NCI-H1694 treated with DMSO at 0.1 percent for 48 hours (cell line): ENCODE measurements at regions not wholly inside any gene's neighbourhood (a gene's known extent, or its start where the extent isn't known, plus 50 kb on each side); places are given as distances from the start of the nearest gene placed in this dataset.
A peak's percentile ranks its signal among the peaks of the same experiment; 100 is the strongest.

Experiments used
- DNase-seq: peaks from one replicate; lab custom pipeline; 2025; lab: John Stamatoyannopoulos, UW

DNA sequence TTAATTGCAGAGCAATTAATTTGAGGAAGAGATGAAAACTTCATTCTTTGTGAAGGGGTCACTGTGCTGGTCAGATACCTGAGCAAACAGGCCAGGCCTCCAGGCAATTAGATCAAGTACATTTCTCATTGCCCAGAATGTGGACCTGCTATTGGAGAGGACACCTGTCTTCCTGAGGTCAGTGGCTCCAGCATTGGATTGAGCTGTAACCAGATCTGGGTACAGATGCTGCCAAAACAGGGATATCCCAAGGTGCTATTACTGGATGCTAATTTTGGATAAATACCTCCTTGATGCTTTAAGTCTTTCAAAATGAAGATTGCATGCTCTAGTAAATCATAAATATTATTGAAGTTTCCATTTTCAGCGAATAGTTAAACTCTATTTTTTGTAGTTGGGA is 131.5 kb downstream of the FAM161A start:
- no peak for DNase-seq

DNA sequence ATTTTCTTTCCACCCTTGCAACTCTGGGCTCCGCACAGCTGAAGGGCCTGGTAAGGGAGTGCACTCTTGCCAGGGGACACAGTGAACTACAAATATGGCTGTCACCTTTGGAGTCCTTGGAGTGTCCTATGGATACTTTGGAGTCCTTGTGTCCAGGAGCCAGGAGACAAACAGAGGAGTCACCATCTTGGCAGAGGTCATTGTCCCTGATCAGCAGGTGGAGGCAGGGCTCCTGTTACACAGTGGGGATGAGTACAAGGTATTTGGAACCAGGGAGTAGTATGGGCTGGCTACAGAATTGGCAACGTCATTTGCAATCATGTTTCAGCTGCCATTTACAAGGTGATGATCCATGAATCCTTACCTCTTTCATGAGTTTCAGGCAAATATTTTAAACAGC is 132.5 kb downstream of the FAM161A start:
- no peak for DNase-seq

DNA sequence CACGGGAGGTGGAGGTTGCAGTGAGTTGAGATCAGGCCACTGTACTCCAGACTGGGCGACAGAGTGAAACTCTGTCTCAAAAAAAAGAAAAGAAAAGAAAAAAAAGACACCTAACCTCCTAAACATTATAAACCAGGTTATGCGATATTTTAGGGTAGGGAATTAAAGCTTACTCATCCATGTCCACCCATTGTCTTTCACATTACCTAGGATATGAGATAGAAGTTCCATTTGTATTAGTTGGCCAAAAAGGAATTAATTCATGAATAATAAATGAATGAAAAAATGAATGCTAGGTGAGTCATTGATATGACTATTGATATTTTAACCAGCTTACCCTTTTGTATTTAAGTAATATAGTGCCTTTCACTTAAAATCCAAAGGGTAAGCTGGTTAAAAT is 132.9 kb downstream of the FAM161A start:
- no peak for DNase-seq

DNA sequence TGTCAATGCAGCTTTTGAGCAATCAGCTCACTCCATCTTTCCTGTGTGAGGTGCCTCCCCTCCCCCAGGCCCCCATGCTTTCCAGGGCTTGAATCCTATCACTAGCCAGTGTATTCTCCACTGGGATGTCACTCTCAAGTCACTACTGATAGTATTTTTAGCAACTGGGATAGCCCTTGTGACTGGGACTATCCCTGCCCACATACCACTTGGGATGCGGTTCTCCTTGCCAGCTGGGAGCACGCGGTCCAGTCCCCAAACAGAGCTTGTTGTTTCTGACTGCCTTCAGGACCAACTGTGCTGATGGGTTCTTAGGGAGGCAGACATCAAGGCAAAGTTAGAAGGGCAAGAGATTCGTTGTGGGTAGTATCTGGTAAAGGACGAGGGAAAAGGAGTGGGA is 134.9 kb downstream of the FAM161A start:
- no peak for DNase-seq

DNA sequence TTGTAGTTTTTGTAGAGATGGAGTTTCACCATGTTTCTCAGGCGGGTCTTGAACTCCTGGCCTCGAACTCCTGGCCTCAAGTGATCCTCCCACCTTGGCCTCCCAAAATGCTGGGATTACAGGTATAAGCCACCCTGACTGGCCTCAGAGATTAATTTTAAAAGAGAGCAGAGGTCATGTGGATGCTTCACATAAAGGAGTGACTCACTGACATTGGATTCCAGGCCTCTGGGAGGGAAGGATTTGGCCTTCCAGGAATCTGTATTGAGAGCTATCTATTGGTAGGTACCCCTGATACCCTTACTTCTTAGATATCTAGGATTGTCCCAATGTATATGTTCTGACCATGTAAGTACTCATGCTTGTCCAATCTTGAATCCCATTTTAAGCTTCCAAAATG is 138.4 kb downstream of the FAM161A start:
- no peak for DNase-seq

DNA sequence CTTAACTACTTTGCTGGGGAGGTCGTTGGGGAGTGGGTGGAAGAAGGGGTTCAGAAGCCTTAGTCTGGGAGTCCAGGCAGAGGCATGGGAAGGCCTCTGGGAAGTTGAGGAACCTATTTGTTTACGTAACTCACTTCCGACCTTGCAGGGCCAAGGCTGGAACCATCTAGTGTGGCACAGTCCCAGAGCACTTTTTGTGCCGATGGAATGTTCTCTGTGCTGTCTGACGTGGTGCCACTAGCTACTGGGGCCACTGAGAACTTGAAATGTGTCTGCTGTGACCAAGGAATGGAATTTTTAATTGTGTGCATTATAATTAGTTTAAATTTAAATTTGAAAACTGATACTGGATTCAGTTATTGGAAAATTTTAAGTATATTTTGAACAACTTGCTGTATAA is 139.7 kb downstream of the FAM161A start:
- DNase-seq, result no peak

DNA sequence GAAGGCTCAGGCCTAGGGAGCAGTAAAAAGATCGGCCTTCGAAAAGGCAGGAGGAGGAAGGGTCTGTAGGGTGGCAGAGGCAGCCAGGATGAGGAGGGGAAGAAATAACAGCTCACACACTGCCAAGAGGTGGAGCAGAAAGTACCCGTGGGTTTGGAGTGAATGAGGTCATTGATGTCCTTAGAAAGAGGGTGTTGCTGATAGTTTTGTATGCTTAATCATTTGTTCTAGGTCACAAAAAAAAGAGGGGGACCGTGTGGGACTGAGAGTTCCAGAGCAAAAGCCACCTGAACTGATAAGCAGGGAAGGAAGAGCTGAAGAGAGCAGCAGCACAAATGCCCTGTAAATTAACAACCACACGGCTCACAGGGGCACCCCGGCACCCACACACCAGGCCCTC is 140.4 kb downstream of the FAM161A start:
- DNase-seq, result no peak

DNA sequence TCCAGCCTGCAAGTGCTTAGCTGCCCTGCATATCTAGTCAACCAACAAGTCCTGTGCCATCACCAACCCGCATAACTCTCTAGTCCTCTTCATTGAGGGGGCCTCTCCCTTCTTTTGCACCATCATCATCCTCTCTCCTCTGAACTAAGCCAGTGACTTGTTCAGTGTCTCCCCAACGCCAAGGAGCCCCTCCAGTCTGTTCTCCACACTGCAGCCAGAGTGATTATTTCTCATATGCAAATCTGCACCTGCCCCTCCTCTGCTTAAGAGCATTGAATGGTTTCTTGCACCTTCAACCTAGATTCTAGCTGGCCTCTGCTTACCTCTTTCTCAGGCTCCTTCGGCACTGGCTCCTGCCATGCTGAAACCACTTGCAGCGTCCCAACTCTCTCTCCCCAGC is 141.8 kb downstream of the FAM161A start:
- no peak for DNase-seq

DNA sequence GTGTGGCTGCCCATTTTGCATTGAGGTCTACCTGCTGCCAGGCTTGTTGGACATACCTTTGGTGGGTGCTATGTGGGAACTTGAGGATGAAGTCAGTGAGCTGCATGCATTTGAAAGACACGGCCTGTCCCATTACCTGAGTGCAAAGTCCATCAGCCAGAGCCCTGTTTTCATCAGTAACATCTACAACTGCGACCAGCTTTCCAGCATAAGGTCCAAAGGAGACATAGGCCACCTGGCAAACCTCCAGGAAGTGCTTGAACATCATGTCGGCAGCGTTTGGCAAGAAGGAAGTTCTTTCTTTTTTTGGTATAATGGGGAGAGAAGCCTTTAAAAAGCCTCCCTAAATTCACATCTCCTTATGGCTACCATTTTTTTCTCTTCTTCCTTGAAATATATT is 143.1 kb downstream of the FAM161A start:
- no peak for DNase-seq

DNA sequence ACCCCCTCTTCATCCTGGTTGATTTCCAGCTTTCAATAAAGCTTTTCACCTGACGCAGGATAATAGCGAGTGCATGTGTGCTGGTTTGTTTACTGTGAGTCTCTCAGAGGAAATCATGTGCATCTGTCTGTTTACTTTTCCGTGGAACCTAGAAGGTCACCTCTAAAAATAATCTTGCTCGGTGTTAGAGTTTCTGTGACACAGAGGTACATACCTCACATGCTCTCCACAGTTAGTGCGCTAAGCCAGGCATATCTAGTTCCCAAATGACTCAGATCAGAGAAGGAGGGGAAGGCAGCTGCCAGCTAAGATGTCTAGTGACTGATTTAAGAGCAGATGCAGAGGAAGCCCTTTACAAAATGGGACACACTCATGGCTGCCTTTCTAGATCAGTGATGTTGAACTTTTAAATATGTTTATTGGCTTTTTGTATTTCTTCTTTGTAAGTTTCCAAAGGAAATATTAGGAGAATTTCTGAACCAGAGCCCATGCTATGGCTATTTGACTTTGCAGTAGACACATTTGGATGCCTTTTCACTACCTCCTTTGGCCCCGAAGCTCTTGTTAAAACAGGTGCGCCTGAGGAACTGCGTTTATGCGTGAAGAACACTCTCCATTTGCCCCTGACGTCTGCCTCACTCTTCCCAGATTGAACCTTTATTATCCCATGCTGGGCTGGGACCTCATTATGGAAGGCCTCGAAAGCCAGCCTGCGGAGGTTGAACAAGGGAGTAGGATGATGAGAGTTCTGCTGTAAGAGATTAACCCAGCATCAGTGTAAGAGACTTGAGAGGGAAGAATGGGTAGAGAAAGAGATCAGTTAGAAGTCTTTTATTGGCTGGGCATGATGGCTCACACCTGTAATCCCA is 145.6 kb downstream of the FAM161A start:
- peak; percentile 22 for DNase-seq

DNA sequence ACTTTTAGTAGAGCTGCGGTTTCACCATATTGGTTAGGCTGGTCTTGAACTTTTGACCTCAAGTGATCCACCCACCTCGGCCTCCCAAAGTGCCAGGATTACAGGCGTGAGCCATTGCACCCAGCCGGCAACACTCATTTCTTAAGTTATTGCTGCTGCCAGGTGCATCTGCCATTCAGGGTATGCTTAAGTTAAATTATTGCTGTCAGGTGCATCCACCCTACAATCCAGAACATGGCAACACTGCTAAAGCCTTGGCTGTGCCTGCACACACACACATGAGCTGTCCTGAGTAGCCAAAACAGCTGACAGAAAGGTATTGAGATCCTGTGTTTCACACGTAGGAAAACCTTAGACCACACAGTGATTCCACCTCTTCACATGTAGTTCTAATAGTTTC is 148.2 kb downstream of the FAM161A start:
- no peak for DNase-seq

DNA sequence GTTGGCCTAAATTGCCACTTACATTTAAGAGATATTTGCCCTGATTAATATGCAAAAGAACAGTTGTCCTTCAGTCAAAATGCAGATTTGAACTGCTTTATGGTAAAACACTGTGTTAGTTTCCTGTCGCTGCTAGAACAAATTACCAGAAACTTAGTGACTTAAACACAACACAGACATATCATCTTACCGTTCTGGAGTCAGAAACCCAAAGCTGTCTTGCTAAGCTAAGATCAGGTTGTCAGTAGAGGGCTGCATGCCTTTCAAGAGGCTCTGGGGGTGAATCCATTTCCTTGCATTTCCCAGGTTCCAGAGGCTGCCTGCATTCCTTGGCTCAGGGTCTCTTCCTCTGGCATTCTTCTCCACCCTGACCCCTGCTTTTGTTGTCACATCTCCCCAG is 149.5 kb downstream of the FAM161A start:
- DNase-seq, result no peak

DNA sequence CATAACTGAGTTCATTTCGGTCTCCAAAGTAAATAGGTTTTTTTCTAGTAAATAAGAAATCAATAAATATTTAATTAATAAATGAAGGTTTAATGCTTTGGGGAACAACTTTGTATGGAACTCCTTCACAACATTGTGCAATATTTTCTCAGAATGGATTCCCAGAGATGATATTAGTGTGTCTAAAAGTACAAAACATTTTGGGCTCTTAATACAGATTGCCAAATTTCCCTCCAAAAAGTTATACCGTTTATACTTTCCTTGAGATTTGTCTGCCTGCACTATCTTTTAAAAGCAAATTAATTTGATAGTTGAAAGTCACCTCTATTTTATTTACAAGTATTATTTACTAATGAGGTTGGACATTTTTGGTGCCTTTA is 151.8 kb downstream of the FAM161A start:
- no peak for DNase-seq

DNA sequence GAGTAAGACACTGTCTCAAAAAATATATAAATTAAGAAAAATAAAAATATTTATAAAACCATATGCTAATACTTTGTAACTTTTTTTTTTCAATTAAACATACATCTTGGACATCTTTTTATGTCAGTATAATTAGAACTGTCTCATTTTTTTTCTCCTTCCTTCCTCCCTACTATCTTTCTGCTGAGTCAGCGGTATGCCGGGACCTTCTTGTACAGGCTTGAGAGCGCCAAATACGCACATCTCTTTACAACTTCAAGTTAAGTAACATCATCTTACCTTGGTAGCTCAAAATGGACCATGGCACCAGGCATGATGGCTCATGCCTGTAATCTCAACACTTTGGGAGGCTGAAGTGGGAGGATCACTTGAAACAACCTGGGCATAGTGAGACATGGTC is 153.4 kb downstream of the FAM161A start:
- no peak for DNase-seq

DNA sequence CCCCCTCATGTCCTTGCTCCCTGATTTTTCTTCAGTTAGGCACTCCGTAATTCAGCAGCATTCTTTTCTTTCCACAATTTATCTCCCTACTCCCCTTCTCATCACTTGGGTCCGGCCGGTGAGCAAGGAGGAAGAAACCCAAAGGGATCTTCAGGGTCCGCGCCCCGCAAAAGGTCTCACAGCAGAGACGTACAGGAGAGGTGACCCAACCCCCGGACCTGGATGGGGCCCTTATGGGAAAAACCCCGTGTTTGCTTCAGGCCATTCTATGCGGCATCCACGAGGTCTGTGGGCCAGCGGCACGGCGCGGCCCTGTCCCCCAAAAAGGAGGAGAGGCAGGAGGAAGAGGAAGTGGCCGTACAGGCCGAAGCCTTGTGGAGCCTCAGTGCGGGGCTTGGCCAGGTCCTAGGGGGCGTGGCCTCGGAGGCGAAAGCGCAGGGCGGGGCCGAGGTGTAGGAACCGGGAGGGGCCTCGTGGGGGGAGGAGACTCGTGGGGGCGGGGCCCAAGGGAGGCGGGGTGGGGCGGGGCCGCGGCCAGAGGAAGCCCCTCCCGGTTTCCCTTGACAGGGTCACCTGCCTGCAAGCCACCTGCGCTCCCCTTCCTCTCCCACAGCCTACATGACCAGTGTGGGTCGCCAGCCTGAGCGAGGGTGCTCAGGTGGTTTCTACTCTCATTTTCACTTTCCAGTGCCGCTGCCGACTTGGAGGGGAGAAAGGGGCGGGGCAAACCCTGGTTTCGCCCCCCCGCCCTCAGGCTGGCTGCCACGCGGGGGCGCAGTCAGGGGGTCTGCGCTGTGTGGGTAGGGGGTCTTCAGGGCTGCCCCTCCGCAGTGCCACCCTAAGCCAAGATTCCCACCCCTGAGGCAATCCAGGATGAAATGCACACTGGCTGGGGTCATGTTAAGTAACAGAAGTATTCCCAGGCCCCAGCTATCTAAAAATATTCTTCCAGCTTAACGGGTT is 156.4 kb upstream of the XPO1 start:
- no peak for DNase-seq

DNA sequence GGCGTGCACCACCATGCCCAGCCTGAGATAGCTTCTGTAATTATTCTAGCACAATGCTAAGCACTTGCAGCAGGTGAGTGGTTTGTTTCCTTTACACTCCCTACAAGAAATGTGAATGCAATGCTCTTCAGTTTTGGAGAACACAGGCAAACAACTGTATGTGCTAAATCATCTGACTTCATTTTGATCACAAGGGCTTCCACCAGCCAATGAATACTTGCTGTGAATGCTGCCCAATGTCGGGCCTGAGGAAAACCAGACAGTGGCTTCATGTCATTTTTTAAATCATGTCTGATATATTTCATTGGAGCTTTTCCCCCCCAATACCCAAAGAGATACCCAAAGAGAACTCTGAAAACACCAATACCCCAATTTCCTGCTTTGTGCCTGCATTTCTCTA is 155.6 kb upstream of the XPO1 start:
- no peak for DNase-seq

DNA sequence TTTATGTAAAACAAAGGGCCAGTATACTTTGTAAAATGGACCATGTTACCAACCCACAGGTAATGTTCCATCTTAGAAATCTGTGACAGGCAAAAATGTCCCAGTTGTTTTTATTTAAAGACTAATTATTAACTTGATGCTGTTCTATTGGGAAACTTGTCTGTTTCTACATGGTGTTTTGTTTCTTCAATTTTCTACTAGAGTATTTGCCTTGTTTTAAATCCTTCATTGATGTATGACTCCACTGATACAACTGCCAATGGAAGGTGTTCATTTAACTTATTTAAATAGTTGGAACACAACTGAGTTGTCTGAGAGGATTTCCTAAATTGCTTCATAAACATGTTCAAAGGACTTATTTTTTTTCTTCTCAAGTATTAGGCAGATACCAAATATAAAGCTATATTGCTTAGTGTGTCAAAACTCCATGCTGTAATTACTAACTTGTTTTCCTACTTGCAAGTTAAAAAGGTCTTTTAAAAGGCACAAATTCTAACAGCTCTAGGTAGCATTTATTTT is 152.0 kb upstream of the XPO1 start:
- no peak for DNase-seq

DNA sequence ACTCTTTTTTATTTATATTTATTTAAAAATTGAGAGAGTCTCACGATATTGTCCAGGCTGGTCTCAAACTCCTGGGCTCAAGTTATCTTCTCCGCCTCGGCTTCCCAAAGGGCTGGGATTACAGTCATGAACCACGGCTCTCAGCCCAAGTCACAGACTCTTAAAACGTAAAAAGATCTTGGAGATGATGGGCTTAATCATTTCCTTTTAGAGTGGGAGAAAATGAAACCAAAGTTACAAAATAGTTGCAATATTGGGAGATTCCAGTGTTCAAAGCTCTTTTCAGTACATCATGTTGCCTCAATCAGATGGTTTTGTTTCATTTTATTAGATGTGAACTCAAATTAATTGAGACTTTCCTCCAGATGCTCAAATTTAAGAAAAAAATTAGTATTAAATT is 151.4 kb upstream of the XPO1 start:
- no peak for DNase-seq

DNA sequence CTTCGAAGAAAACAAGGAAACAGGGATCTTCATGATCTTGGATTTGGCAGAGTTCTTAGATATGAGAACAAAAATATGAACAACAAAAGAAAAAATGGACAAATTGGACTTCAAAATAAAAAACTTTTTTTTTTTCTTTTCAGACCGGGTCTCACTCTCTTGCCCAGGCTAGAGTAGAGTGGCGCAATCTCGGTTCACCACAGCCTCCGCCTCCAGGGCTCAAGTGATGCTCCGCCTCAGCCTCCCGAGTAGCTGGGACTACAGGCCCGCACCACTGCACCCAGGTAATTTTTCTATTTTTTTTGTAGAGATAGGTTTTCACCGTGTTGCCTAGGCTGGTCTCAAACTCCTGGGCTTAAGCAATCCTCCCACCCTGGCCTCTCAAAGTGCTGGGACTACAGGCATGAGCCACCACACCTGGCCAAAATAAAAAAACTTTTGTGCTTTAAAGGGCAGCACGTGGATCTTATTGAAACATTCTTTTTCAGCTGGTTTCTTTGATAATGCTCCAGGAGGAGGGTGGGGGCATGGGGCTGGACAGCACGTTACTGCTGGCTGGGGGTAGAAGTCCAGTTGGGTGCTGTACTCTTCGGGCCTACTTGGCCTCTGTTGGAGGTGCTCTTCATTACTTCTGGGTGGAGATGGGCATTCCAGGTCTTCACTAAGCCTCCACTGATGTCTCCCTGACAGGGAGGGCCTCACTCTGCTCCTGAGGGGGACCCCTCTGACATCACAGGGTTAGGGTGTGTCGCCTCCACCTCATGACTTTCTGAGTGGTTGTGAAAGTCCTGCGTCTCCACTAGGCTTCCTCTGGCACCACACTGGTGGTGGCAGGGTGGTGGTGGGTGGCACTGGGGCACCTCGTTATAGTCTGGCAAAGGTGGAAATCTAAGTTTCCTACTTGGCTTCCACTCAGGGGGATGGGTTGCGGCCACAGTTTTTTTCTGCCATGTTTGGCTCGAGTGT is 150.5 kb upstream of the XPO1 start:
- no peak for DNase-seq

DNA sequence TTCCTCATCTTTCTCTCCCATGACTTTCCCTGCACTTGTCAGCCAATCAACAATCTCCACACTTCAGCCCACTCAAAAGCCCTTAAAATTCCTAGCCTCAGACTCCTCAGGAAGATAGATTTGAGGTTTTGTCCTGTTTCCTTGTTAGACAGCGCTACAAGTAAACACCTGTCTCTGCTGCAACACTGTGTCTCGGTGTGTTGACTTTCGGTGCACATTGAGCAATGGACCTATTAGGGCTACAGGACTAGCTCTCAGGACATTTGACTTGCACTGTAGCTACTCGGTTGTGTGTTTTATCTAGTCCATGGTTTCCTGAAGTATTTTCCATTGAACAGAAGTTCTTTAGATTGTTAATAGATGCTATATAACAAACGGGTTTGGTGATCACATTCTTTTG is 140.9 kb upstream of the XPO1 start:
- DNase-seq, result no peak

DNA sequence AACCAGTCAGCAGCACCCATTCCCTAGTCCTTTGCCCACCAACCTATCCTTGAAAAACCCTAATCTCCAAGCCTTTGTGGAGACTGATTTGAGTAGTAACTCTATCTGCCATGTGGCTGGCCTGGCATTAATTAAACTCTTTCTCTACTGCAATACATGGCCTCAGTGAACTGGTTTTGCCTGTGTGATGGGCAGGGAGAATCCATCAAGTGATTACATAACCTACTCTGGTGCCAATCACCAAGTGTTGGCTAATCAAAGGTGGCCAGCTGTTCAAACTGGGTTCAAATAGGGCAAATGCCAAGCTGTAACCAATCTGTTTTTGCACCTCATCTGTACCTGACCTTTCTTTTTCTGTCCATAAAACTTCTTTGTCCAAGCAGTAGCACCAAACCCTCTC is 139.8 kb upstream of the XPO1 start:
- no peak for DNase-seq

DNA sequence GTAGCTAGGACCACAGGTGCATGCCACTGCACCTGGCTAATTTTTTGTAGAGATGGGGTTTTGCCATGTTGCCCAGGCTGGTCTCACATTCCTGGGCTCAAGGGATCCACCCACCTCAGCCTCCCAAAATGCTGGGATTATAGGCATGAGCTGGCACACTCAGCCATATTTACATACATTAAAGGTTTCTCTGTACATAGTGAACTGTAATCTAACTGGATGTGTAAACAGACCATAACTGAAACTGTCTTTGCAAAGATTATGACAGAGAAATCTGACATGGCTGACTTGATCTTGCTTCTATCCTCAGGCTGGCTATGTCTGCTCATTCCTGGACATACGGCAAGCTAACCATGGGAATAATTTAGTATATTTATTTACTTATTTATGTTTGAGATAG is 139.2 kb upstream of the XPO1 start:
- DNase-seq, result no peak
